Testis (tissue), 2 donors: ENCODE measurements at regions not wholly inside any gene's neighbourhood (a gene's known extent, or its start where the extent isn't known, plus 50 kb on each side); places are given as distances from the start of the nearest gene placed in this dataset.

ENCODE experiments used
- DNase-seq: peaks from one replicate; pipeline ENCODE4 v3.0.0-alpha.2; 2019
- H3K27ac ChIP-seq, 2 donors: fragments of 200-600 bp; sonication (generic); one replicate each; pipeline ENCODE4 v1.5.1; 2019
- H3K27me3 ChIP-seq: fragments of 200-600 bp; sonication (generic); one replicate; pipeline ENCODE4 v1.5.1; 2019
- H3K36me3 ChIP-seq: fragments of 200-600 bp; sonication (generic); one replicate; pipeline ENCODE4 v1.5.1; 2017; ENCODE audit warnings: low read depth; ENCODE audit errors: missing control alignments
- H3K4me1 ChIP-seq: fragments of 200-600 bp; sonication (generic); one replicate; pipeline ENCODE4 v1.5.1; 2019
- H3K4me3 ChIP-seq, 2 donors: fragments of 200-600 bp; sonication (generic); one replicate each; pipeline ENCODE4 v1.5.1; 2017 to 2019
- H3K9me3 ChIP-seq: fragments of 200-600 bp; sonication (generic); one replicate; pipeline ENCODE4 v1.5.1; 2017
- CTCF ChIP-seq, 3 experiments: fragments of 450-650 bp in 2 of 3; fragments of 200-600 bp in 1 of 3; sonication (generic) in 1 of 3; IDR thresholded peaks; one replicate each; pipeline ENCODE4 v1.5.1; 2016 to 2019; ENCODE audit warnings: antibody characterized with exemption in 3 of 3, mild to moderate bottlenecking in 2 of 3, moderate library complexity in 1 of 3
- POLR2A ChIP-seq: fragments of 450-650 bp; IDR thresholded peaks from one replicate; pipeline ENCODE4 v1.6.1; 2017; ENCODE audit warnings: antibody characterized with exemption, mild to moderate bottlenecking, moderate library complexity
- WGBS, 2 donors: methylation state at CpG; one replicate each; pipeline ENCODE4 v1.1.5; 2018; 5-methylcytosine and 5-hydroxymethylcytosine counted together
- intact Hi-C: fragments of 100-400 bp; cut with DNase I; formaldehyde crosslinking; loops from one replicate; pipeline ENCODE4 v1.15.1; 2023; ENCODE audit warnings: low total_unique reads

- Histone ChIP-seq H3K4me1 (no peaks in the 10 kb centered on the region), H3K4me3 (no peak overlapping the region), H3K9me3 (no peaks in the 10 kb centered on the region), H3K27me3 (no peaks in the 10 kb centered on the region), H3K27ac (no peak overlapping the region), H3K36me3 (no peaks in the 10 kb centered on the region)
- WGBS, 2 donors: 43 to 46% methylated on average over 1 of the region's 1 CpG
- no peak for DNase-seq
- intact Hi-C loops: no loop called here
- TF ChIP-seq POLR2A: no peak
- no peak for TF ChIP-seq CTCF (IDR thresholded peaks at IDR 0.05)
These were observed 51.0 kb upstream of the LHX8 start for GRCh38 chr1:75083223-75083622.

GRCh38 chr1:75083848-75084514, 50.2 kb upstream of the LHX8 start:
- TF ChIP-seq POLR2A (no peak), CTCF (IDR thresholded peaks at IDR 0.05) (no peak)
- no peak for DNase-seq
- Histone ChIP-seq H3K9me3 (no peaks in the 10 kb centered on the region), H3K27me3 (no peaks in the 10 kb centered on the region), H3K4me1 (no peaks in the 10 kb centered on the region), H3K36me3 (no peaks in the 10 kb centered on the region), H3K4me3 (no peak overlapping the region), H3K27ac (no peak overlapping the region)
- 72 to 74% methylated on average over 4 of the region's 4 CpGs for WGBS, 2 donors
- intact Hi-C loops: no loop called here
